ENCODE measurements at regions not wholly inside any gene's neighbourhood (a gene's known extent, or its start where the extent isn't known, plus 50 kb on each side); places are given as distances from the start of the nearest gene placed in this dataset.

DNA sequence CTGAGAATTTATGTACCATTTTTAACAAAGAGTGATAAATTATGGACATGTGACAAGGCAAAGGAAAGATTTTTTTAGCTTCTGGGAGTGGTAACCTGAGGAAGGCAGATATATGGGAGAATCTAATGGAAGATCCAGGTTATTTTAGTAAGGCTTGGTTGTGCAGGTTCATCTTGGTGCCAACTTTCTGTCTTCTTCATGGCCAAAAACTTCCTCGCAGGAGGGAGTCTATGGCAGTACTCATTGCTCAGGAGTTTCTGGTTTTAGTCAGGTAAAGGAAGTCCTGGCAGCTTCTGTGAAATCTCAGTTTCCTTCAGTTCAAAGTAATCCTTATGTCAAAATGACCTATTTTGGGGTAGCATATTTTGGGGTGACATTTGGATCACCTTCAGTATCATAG lies 248.3 kb upstream of the KCNN2 start:
- TF ChIP-seq SIN3A (IDR thresholded peaks at IDR 0.05; ENCODE audit: borderline replicate concordance, insufficient read depth, low read depth, low read length) (no peak), CTCF (IDR thresholded peaks at IDR 0.05) (no peak), TCF7L2 (IDR thresholded peaks at IDR 0.05; ENCODE audit: low read depth, low read length) (no peak)

Measured in Panc1 (cell line).